ENCODE measurements at regions not wholly inside any gene's neighbourhood (a gene's known extent, or its start where the extent isn't known, plus 50 kb on each side); places are given as distances from the start of the nearest gene placed in this dataset.

DNA sequence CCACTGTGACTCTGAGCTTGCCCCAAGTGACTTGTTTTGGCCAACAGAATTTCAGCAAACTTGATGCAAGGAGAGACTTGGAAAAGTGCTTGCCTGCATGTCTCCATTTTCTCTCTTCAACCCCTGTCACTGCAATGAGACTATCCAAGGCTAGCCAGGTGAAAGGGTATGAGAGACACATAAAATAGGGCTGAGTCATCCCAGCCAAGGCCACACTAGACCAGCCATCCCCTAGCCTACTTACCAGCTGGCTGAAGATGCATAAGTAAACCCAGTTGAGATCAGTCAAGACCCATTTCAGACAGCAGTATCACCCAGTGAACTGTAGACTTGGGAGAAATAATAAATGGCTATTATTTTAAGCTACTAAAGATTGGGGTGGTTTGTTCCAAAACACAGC, 52.9 kb upstream of the VLDLR start:
- no peak for TF ChIP-seq POLR2A (IDR thresholded peaks at IDR 0.05)
- TF ChIP-seq, protein P1, sequence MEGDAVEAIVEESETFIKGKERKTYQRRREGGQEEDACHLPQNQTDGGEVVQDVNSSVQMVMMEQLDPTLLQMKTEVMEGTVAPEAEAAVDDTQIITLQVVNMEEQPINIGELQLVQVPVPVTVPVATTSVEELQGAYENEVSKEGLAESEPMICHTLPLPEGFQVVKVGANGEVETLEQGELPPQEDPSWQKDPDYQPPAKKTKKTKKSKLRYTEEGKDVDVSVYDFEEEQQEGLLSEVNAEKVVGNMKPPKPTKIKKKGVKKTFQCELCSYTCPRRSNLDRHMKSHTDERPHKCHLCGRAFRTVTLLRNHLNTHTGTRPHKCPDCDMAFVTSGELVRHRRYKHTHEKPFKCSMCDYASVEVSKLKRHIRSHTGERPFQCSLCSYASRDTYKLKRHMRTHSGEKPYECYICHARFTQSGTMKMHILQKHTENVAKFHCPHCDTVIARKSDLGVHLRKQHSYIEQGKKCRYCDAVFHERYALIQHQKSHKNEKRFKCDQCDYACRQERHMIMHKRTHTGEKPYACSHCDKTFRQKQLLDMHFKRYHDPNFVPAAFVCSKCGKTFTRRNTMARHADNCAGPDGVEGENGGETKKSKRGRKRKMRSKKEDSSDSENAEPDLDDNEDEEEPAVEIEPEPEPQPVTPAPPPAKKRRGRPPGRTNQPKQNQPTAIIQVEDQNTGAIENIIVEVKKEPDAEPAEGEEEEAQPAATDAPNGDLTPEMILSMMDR (IDR thresholded peaks at IDR 0.05), result no peak
- Histone ChIP-seq H3K4me1 (peaks cover 14% of the 10 kb centered on the region), H3K4me3 (no peak overlapping the region), H3K9me3 (no peaks in the 10 kb centered on the region), H3K36me3 (replicated peaks in 1 of 2; ENCODE audit: insufficient read depth in 1 of 2, low read depth in 2 of 2) (no peaks in the 10 kb centered on the region), H3K27me3 (no peaks in the 10 kb centered on the region), H3K27ac (no peak overlapping the region)
- intact Hi-C loops (cut with DNase I), result no loop called here
- no peak for DNase-seq
- ATAC-seq, result no peak

DNA sequence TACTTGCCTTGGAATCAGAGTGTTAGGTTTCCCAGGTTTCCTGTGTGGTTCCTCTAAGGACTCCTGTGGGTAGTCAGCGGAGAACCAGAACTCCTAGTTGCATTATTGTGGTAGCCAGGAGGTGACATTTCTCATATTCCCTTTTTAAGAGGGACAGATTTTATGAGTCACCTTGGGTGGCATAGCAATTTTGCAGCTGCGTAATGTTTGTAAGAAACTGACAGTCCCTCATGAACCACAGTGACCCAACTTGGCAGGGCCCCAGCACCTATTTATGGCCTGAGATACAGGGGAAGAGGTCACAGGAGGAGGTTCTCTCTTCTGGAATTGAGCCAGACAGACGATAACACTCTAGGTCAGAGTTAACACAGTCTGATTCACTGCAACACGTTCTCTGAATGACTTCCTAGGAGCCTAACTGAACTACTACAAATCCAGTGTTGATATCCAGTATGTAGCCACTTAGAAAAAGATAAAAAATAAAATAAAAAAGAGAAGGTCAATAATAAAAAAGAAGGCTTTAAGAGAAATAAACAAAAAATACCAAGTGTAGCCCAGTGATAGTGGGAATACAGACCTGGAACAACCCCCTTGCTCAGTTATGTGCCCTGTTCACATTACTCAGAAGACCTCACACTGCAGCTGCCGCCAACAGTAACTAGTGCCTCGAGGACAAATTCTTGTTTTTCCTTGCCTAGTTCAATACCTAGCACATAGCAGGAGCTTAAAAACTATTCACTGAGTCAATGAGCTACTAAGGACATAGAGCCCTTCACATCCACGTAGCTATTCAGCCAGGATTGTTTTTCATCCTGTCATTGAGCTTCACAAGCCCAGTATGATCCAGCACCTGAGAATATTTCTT, 50.7 kb upstream of the VLDLR start:
- no peaks in the 10 kb centered on the region for H3K27me3 ChIP-seq
- peak overlapping the region; percentile 15 to 61 (median 46) for H3K27ac ChIP-seq
- no peaks in the 10 kb centered on the region for H3K9me3 ChIP-seq
- peaks cover 14% of the 10 kb centered on the region for H3K4me1 ChIP-seq
- H3K4me3 ChIP-seq, result no peak overlapping the region
- DNase-seq, result peak; percentile 90 to 96 (median 93)
- intact Hi-C loops (cut with DNase I), result no loop called here
- ATAC-seq, result peak; percentile 96
- 13 to 18% methylated on average over 7 of the region's 7 CpGs for WGBS, 2 donors
- TF ChIP-seq, protein P1 (IDR thresholded peaks at IDR 0.05), result peak in 4 of 7 experiments; percentile 15 to 34 (median 20)
- no peak for TF ChIP-seq POLR2A (IDR thresholded peaks at IDR 0.05)
- no peaks in the 10 kb centered on the region for H3K36me3 ChIP-seq (replicated peaks in 1 of 2; ENCODE audit: insufficient read depth in 1 of 2, low read depth in 2 of 2)

All from body of pancreas (tissue), 4 donors.